Cardiac muscle cell (in vitro differentiated cells and primary cell): ENCODE measurements at regions not wholly inside any gene's neighbourhood (a gene's known extent, or its start where the extent isn't known, plus 50 kb on each side); places are given as distances from the start of the nearest gene placed in this dataset.

Experiments
- DNase-seq, 2 donors: peaks; one replicate each; pipeline versions ENCODE4 v3.0.0 to v3.0.0-alpha.2; 2010 to 2017; ENCODE audit warnings: low read depth in 1 of 2, low spot score in 1 of 2
- H3K27ac ChIP-seq: fragments of 200-600 bp; sonication (generic); 2 replicates; pipeline ENCODE4 v1.5.1; 2016
- H3K27me3 ChIP-seq: fragments of 200-600 bp; sonication (generic); 2 replicates; pipeline ENCODE4 v1.6.0; 2016; ENCODE audit warnings: control low read depth
- H3K36me3 ChIP-seq: fragments of 200-600 bp; sonication (generic); 2 replicates; pipeline ENCODE4 v1.5.1; 2016; ENCODE audit warnings: control low read depth
- H3K4me1 ChIP-seq: fragments of 200-600 bp; sonication (generic); 2 replicates; pipeline ENCODE4 v1.8.1; 2017; ENCODE audit warnings: low read depth, mild to moderate bottlenecking, mixed run types
- H3K4me3 ChIP-seq: fragments of 200-600 bp; sonication (generic); 2 replicates; pipeline ENCODE4 v1.5.1; 2016; ENCODE audit warnings: mild to moderate bottlenecking
- H3K9me3 ChIP-seq: fragments of 200-600 bp; sonication (generic); 2 replicates; pipeline ENCODE4 v1.5.1; 2017; ENCODE audit warnings: low read depth, mild to moderate bottlenecking, control low read depth
- CTCF ChIP-seq: IDR thresholded peaks from 2 replicates; pipeline ENCODE4 v1.5.1; 2012; ENCODE audit warnings: low read depth, mild to moderate bottlenecking, low read length

- DNase-seq, result no peak
- no peak for TF ChIP-seq CTCF
- Histone ChIP-seq H3K36me3 (no peaks in the 10 kb centered on the region), H3K9me3 (peaks cover 3% of the 10 kb centered on the region), H3K4me3 (no peak overlapping the region), H3K4me1 (no peaks in the 10 kb centered on the region), H3K27me3 (no peaks in the 10 kb centered on the region), H3K27ac (no peak overlapping the region)
Observed at GRCh38 chr22:22392131-22392530, 116.4 kb downstream of the ZNF280B start.

- no peak for TF ChIP-seq CTCF
- H3K27me3 ChIP-seq, result no peaks in the 10 kb centered on the region
- H3K4me1 ChIP-seq, result no peaks in the 10 kb centered on the region
- DNase-seq, result no peak
- H3K36me3 ChIP-seq, result no peaks in the 10 kb centered on the region
- H3K9me3 ChIP-seq, result peaks cover 3% of the 10 kb centered on the region
- H3K27ac ChIP-seq, result no peak overlapping the region
- no peak overlapping the region for H3K4me3 ChIP-seq
Observed at GRCh38 chr22:22394591-22394990, 114.0 kb downstream of the ZNF280B start.

- no peaks in the 10 kb centered on the region for H3K27me3 ChIP-seq
- H3K27ac ChIP-seq, result no peak overlapping the region
- H3K36me3 ChIP-seq, result no peaks in the 10 kb centered on the region
- H3K4me3 ChIP-seq, result no peak overlapping the region
- no peaks in the 10 kb centered on the region for H3K4me1 ChIP-seq
- no peak for DNase-seq
- H3K9me3 ChIP-seq, result peaks cover 3% of the 10 kb centered on the region
- TF ChIP-seq CTCF, result no peak
Observed at GRCh38 chr22:22395245-22395644, 113.3 kb downstream of the ZNF280B start.

- H3K27me3 ChIP-seq, result no peaks in the 10 kb centered on the region
- H3K27ac ChIP-seq, result no peak overlapping the region
- no peak for TF ChIP-seq CTCF
Observed at GRCh38 chr22:22396741-22397291, 111.7 kb downstream of the ZNF280B start.

GRCh38 chr22:22397292-22397870, 111.2 kb downstream of the ZNF280B start:
- Histone ChIP-seq H3K4me3 (no peak overlapping the region), H3K9me3 (peaks cover 3% of the 10 kb centered on the region), H3K36me3 (no peaks in the 10 kb centered on the region), H3K4me1 (no peaks in the 10 kb centered on the region), H3K27ac (no peak overlapping the region), H3K27me3 (no peaks in the 10 kb centered on the region)
- DNase-seq, result peak in 1 of 2 donors; percentile 31
- peak; percentile 17 for TF ChIP-seq CTCF

More at GRCh38 chr22:22396741-22397291, 111.7 kb downstream of the ZNF280B start:
- H3K9me3 ChIP-seq, result peaks cover 3% of the 10 kb centered on the region
- no peaks in the 10 kb centered on the region for H3K4me1 ChIP-seq
- no peak overlapping the region for H3K4me3 ChIP-seq
- no peaks in the 10 kb centered on the region for H3K36me3 ChIP-seq
- DNase-seq, result no peak
